Fibroblast of lung (primary cell): ENCODE measurements at regions not wholly inside any gene's neighbourhood (a gene's known extent, or its start where the extent isn't known, plus 50 kb on each side); places are given as distances from the start of the nearest gene placed in this dataset.
"Not testable (repeated sequence)": the region's sequence is repeated elsewhere in the genome, so short reads cannot be mapped to it uniquely, and the experiment has no call there.

Source experiments
- CTCF ChIP-seq, 2 donors: IDR thresholded peaks in 1 of 2; conservative IDR thresholded peaks in 1 of 2; 1 replicate in 1 of 2; 2 replicates in 1 of 2; pipeline ENCODE4 v1.5.1; 2011 to 2012; ENCODE audit warnings: low read length in 2 of 2, control low read depth in 1 of 2, inconsistent platforms in 1 of 2, low read depth in 1 of 2, mild to moderate bottlenecking in 1 of 2
- EZH2 ChIP-seq: IDR thresholded peaks from 2 replicates; pipeline ENCODE4 v1.5.1; 2012; ENCODE audit warnings: low read length, control low read depth, mild to moderate bottlenecking; ENCODE audit errors: missing control alignments

GRCh38 chr10:47656732-47657131, 106.7 kb downstream of the SYT15B start:
- TF ChIP-seq CTCF (conservative IDR thresholded peaks at IDR 0.05 in 1 of 2, IDR thresholded peaks at IDR 0.05 in 1 of 2; ENCODE audit: low read depth in 1 of 2, low read length in 2 of 2); EZH2: not testable (repeated sequence)
